ENCODE measurements at regions not wholly inside any gene's neighbourhood (a gene's known extent, or its start where the extent isn't known, plus 50 kb on each side); places are given as distances from the start of the nearest gene placed in this dataset.

DNA sequence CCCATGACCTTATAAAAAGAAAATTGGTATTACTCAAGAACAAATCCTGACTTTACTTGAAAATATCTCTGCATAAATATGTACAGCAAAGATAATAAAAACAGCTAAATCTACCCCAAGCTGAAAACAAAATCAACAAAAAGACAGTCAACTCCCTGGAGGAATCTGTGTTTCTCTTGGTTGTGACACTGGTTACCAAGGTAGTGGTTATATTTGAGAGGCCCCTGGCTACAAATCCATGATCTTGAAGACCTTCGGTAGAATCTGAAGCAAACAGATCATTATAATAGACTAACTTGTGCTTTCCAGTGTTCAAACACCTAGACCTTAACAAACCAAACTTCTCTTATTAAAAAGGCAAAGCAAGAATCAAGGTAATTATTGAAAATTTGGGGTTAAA lies 123.9 kb upstream of the SGCE start:
- H3K27ac ChIP-seq (ENCODE audit: low read depth, low read length), result no peak overlapping the region
- H3K9me3 ChIP-seq (ENCODE audit: control insufficient read depth in 1 of 2, insufficient read depth in 1 of 2, low read depth in 1 of 2, low read length in 2 of 2), result no peaks in the 10 kb centered on the region
- ChIA-PET POLR2A (no interaction called here), CTCF (no interaction called here), RAD21 (ENCODE audit: low non-redundant PET in 1 of 2, low total read pairs in 2 of 2, uncharacterized antibody in 2 of 2, unreplicated experiment in 2 of 2) (no interaction called here)
- no peaks in the 10 kb centered on the region for H3K9me2 ChIP-seq (ENCODE audit: insufficient read depth)
- H4K20me1 ChIP-seq (ENCODE audit: insufficient read depth), result no peaks in the 10 kb centered on the region
- TF ChIP-seq, protein P1, sequence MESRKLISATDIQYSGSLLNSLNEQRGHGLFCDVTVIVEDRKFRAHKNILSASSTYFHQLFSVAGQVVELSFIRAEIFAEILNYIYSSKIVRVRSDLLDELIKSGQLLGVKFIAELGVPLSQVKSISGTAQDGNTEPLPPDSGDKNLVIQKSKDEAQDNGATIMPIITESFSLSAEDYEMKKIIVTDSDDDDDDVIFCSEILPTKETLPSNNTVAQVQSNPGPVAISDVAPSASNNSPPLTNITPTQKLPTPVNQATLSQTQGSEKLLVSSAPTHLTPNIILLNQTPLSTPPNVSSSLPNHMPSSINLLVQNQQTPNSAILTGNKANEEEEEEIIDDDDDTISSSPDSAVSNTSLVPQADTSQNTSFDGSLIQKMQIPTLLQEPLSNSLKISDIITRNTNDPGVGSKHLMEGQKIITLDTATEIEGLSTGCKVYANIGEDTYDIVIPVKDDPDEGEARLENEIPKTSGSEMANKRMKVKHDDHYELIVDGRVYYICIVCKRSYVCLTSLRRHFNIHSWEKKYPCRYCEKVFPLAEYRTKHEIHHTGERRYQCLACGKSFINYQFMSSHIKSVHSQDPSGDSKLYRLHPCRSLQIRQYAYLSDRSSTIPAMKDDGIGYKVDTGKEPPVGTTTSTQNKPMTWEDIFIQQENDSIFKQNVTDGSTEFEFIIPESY (IDR thresholded peaks at IDR 0.05; ENCODE audit: extremely low read depth, insufficient replicate concordance, low read length), result no peak
- TF ChIP-seq YY1 (IDR thresholded peaks at IDR 0.05; ENCODE audit: extremely low read depth, insufficient replicate concordance, low read depth, low read length) (no peak), EZH2phosphoT487 (IDR thresholded peaks at IDR 0.05; ENCODE audit: borderline replicate concordance) (no peak), EZH2 (IDR thresholded peaks at IDR 0.05) (no peak), EGR1 (IDR thresholded peaks at IDR 0.05; ENCODE audit: low read depth) (no peak), FOSL1 (IDR thresholded peaks at IDR 0.05; ENCODE audit: low read depth) (no peak), ZNF274 (IDR thresholded peaks at IDR 0.05; ENCODE audit: low read depth, low read length) (no peak), ELF1 (IDR thresholded peaks at IDR 0.05; ENCODE audit: borderline replicate concordance, low read depth) (no peak), TCF7L2 (IDR thresholded peaks at IDR 0.05; ENCODE audit: borderline replicate concordance, extremely low read depth, insufficient read depth, insufficient read length) (no peak), CBX3 (IDR thresholded peaks at IDR 0.05; ENCODE audit: low read depth) (no peak)
- TF ChIP-seq, protein P2, sequence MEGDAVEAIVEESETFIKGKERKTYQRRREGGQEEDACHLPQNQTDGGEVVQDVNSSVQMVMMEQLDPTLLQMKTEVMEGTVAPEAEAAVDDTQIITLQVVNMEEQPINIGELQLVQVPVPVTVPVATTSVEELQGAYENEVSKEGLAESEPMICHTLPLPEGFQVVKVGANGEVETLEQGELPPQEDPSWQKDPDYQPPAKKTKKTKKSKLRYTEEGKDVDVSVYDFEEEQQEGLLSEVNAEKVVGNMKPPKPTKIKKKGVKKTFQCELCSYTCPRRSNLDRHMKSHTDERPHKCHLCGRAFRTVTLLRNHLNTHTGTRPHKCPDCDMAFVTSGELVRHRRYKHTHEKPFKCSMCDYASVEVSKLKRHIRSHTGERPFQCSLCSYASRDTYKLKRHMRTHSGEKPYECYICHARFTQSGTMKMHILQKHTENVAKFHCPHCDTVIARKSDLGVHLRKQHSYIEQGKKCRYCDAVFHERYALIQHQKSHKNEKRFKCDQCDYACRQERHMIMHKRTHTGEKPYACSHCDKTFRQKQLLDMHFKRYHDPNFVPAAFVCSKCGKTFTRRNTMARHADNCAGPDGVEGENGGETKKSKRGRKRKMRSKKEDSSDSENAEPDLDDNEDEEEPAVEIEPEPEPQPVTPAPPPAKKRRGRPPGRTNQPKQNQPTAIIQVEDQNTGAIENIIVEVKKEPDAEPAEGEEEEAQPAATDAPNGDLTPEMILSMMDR (IDR thresholded peaks at IDR 0.05 in 2 of 3, conservative IDR thresholded peaks at IDR 0.05 in 1 of 3; ENCODE audit: borderline replicate concordance in 1 of 3, insufficient read depth in 1 of 3, low read depth in 2 of 3, low read length in 2 of 3), result no peak
- TF ChIP-seq, protein P3, sequence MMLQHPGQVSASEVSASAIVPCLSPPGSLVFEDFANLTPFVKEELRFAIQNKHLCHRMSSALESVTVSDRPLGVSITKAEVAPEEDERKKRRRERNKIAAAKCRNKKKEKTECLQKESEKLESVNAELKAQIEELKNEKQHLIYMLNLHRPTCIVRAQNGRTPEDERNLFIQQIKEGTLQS (IDR thresholded peaks at IDR 0.05), result no peak
- TF ChIP-seq, protein P4, sequence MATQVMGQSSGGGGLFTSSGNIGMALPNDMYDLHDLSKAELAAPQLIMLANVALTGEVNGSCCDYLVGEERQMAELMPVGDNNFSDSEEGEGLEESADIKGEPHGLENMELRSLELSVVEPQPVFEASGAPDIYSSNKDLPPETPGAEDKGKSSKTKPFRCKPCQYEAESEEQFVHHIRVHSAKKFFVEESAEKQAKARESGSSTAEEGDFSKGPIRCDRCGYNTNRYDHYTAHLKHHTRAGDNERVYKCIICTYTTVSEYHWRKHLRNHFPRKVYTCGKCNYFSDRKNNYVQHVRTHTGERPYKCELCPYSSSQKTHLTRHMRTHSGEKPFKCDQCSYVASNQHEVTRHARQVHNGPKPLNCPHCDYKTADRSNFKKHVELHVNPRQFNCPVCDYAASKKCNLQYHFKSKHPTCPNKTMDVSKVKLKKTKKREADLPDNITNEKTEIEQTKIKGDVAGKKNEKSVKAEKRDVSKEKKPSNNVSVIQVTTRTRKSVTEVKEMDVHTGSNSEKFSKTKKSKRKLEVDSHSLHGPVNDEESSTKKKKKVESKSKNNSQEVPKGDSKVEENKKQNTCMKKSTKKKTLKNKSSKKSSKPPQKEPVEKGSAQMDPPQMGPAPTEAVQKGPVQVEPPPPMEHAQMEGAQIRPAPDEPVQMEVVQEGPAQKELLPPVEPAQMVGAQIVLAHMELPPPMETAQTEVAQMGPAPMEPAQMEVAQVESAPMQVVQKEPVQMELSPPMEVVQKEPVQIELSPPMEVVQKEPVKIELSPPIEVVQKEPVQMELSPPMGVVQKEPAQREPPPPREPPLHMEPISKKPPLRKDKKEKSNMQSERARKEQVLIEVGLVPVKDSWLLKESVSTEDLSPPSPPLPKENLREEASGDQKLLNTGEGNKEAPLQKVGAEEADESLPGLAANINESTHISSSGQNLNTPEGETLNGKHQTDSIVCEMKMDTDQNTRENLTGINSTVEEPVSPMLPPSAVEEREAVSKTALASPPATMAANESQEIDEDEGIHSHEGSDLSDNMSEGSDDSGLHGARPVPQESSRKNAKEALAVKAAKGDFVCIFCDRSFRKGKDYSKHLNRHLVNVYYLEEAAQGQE (IDR thresholded peaks at IDR 0.05; ENCODE audit: low read depth), result no peak
- H3K27me3 ChIP-seq (ENCODE audit: insufficient read depth, low read length), result no peaks in the 10 kb centered on the region
- ATAC-seq (no peak), DNase-seq (ENCODE audit: low read depth, low spot score) (no peak)
- no peak overlapping the region for H3K4me3 ChIP-seq (replicated peaks in 1 of 2; ENCODE audit: low read depth in 1 of 2, low read length in 2 of 2)
- H3K36me3 ChIP-seq (ENCODE audit: control insufficient read depth in 1 of 2, insufficient read depth in 2 of 2, low read length in 2 of 2), result no peaks in the 10 kb centered on the region
- H3K79me2 ChIP-seq (ENCODE audit: insufficient read depth, low read length), result no peaks in the 10 kb centered on the region
- H3K4me1 ChIP-seq (ENCODE audit: control insufficient read depth in 1 of 2, insufficient read depth in 2 of 2, low read length in 2 of 2), result no peaks in the 10 kb centered on the region
- H3K4me2 ChIP-seq (ENCODE audit: low read length), result no peak overlapping the region
- no peak overlapping the region for H2AFZ ChIP-seq (ENCODE audit: low read depth, low read length, poor library complexity, severe bottlenecking)
- no peak overlapping the region for H3K9ac ChIP-seq (ENCODE audit: low read length)
- BruUV-seq (replicated peaks), result no TSS peak
- intact Hi-C loops (cut with micrococcal nuclease), result no loop called here

All from HCT116 (cell line).